ENCODE measurements at regions not wholly inside any gene's neighbourhood (a gene's known extent, or its start where the extent isn't known, plus 50 kb on each side); places are given as distances from the start of the nearest gene placed in this dataset.

- Histone ChIP-seq H3K27ac (ENCODE audit: low read length) (no peak overlapping the region), H3K9me3 (ENCODE audit: insufficient read depth, low read length) (no peaks in the 10 kb centered on the region), H4K20me1 (ENCODE audit: insufficient read depth, low read length) (no peaks in the 10 kb centered on the region), H3K9ac (ENCODE audit: low read length) (no peak overlapping the region), H3K4me3 (ENCODE audit: low read length) (no peak overlapping the region), H3K4me1 (ENCODE audit: low read length) (0 out of 2 replicates have a peak, but pooled peaks cover 3% of the 10 kb centered on the region), H3K27me3 (ENCODE audit: low read depth, low read length) (no peaks in the 10 kb centered on the region), H3K4me2 (ENCODE audit: low read length) (no peak overlapping the region), H2AFZ (ENCODE audit: low read depth, low read length) (no peak overlapping the region), H3K79me2 (ENCODE audit: low read length) (no peaks in the 10 kb centered on the region), H3K36me3 (replicated peaks; ENCODE audit: low read depth, low read length) (no peaks in the 10 kb centered on the region)
- TF ChIP-seq CTCF (IDR thresholded peaks at IDR 0.05; ENCODE audit: low read depth, low read length): no peak
- TF ChIP-seq EZH2phosphoT487 (IDR thresholded peaks at IDR 0.05; ENCODE audit: low read depth): no peak
These were observed 180.9 kb upstream of the VASH1 start for GRCh38 chr14:76580399-76580798.

GRCh38 chr14:76580967-76581366, 180.3 kb upstream of the VASH1 start:
- H4K20me1 ChIP-seq (ENCODE audit: insufficient read depth, low read length): no peaks in the 10 kb centered on the region
- no peaks in the 10 kb centered on the region for H3K36me3 ChIP-seq (replicated peaks; ENCODE audit: low read depth, low read length)
- no peaks in the 10 kb centered on the region for H3K79me2 ChIP-seq (ENCODE audit: low read length)
- H3K27ac ChIP-seq (ENCODE audit: low read length): no peak overlapping the region
- no peaks in the 10 kb centered on the region for H3K9me3 ChIP-seq (ENCODE audit: insufficient read depth, low read length)
- H3K4me1 ChIP-seq (ENCODE audit: low read length): 0 out of 2 replicates have a peak, but pooled peaks cover 3% of the 10 kb centered on the region
- H3K27me3 ChIP-seq (ENCODE audit: low read depth, low read length): no peaks in the 10 kb centered on the region
- no peak overlapping the region for H3K4me3 ChIP-seq (ENCODE audit: low read length)
- H3K4me2 ChIP-seq (ENCODE audit: low read length): no peak overlapping the region
- TF ChIP-seq EZH2phosphoT487 (IDR thresholded peaks at IDR 0.05; ENCODE audit: low read depth): no peak
- no peak for TF ChIP-seq CTCF (IDR thresholded peaks at IDR 0.05; ENCODE audit: low read depth, low read length)
- H2AFZ ChIP-seq (ENCODE audit: low read depth, low read length): no peak overlapping the region
- H3K9ac ChIP-seq (ENCODE audit: low read length): no peak overlapping the region

GRCh38 chr14:76581592-76581991, 179.7 kb upstream of the VASH1 start:
- H2AFZ ChIP-seq (ENCODE audit: low read depth, low read length): no peak overlapping the region
- H3K27ac ChIP-seq (ENCODE audit: low read length): no peak overlapping the region
- H3K9ac ChIP-seq (ENCODE audit: low read length): no peak overlapping the region
- TF ChIP-seq CTCF (IDR thresholded peaks at IDR 0.05; ENCODE audit: low read depth, low read length) (no peak), EZH2phosphoT487 (IDR thresholded peaks at IDR 0.05; ENCODE audit: low read depth) (no peak)
- H3K4me2 ChIP-seq (ENCODE audit: low read length): no peak overlapping the region
- no peaks in the 10 kb centered on the region for H3K27me3 ChIP-seq (ENCODE audit: low read depth, low read length)
- 0 out of 2 replicates have a peak, but pooled peaks cover 3% of the 10 kb centered on the region for H3K4me1 ChIP-seq (ENCODE audit: low read length)
- H3K9me3 ChIP-seq (ENCODE audit: insufficient read depth, low read length): no peaks in the 10 kb centered on the region
- H3K79me2 ChIP-seq (ENCODE audit: low read length): no peaks in the 10 kb centered on the region
- H4K20me1 ChIP-seq (ENCODE audit: insufficient read depth, low read length): no peaks in the 10 kb centered on the region
- H3K4me3 ChIP-seq (ENCODE audit: low read length): no peak overlapping the region
- H3K36me3 ChIP-seq (replicated peaks; ENCODE audit: low read depth, low read length): no peaks in the 10 kb centered on the region

- Histone ChIP-seq H3K4me2 (ENCODE audit: low read length) (no peak overlapping the region), H3K79me2 (ENCODE audit: low read length) (no peaks in the 10 kb centered on the region), H3K9ac (ENCODE audit: low read length) (no peak overlapping the region), H4K20me1 (ENCODE audit: insufficient read depth, low read length) (no peaks in the 10 kb centered on the region), H3K27me3 (ENCODE audit: low read depth, low read length) (no peaks in the 10 kb centered on the region; the same call in 1 of the 2 replicates), H3K27ac (ENCODE audit: low read length) (no peak overlapping the region), H3K4me1 (ENCODE audit: low read length) (0 out of 2 replicates have a peak, but pooled peaks cover 3% of the 10 kb centered on the region), H2AFZ (ENCODE audit: low read depth, low read length) (no peak overlapping the region), H3K9me3 (ENCODE audit: insufficient read depth, low read length) (no peaks in the 10 kb centered on the region), H3K36me3 (replicated peaks; ENCODE audit: low read depth, low read length) (no peaks in the 10 kb centered on the region), H3K4me3 (ENCODE audit: low read length) (no peak overlapping the region)
- TF ChIP-seq CTCF (IDR thresholded peaks at IDR 0.05; ENCODE audit: low read depth, low read length) (no peak), EZH2phosphoT487 (IDR thresholded peaks at IDR 0.05; ENCODE audit: low read depth) (no peak)
These were observed 178.8 kb upstream of the VASH1 start for GRCh38 chr14:76582447-76582846.

Measured in OCI-LY3 (cell line).